Esophagus squamous epithelium (tissue), 5 donors: ENCODE measurements at regions not wholly inside any gene's neighbourhood (a gene's known extent, or its start where the extent isn't known, plus 50 kb on each side); places are given as distances from the start of the nearest gene placed in this dataset.

Experiments used
- DNase-seq: peaks from one replicate; lab custom pipeline; 2025; lab: John Stamatoyannopoulos, UW
- H3K27ac ChIP-seq, 4 donors: fragments of 200-600 bp; sonication (generic); one replicate each; pipeline ENCODE4 v1.5.1; 2016 to 2019; ENCODE audit warnings: mild to moderate bottlenecking in 1 of 4
- H3K27me3 ChIP-seq, 4 donors: fragments of 200-600 bp; sonication (generic); 1 replicate in 3 of 4; 2 replicates in 1 of 4; pipeline versions ENCODE4 v1.5.1 to v1.6.0; 2017 to 2021; ENCODE audit warnings: antibody characterized with exemption in 1 of 4
- H3K36me3 ChIP-seq, 3 donors: fragments of 200-600 bp; sonication (generic); one replicate each; pipeline ENCODE4 v1.5.1; 2016 to 2019
- H3K4me1 ChIP-seq, 3 donors: fragments of 200-600 bp; sonication (generic); one replicate each; pipeline ENCODE4 v1.5.1; 2017 to 2019
- H3K4me3 ChIP-seq, 4 donors: fragments of 200-600 bp; sonication (generic); 1 replicate in 3 of 4; 2 replicates in 1 of 4; pipeline ENCODE4 v1.5.1; 2016 to 2019; ENCODE audit warnings: mild to moderate bottlenecking in 2 of 4, moderate library complexity in 1 of 4
- H3K9me3 ChIP-seq, 3 donors: fragments of 200-600 bp; sonication (generic); one replicate each; pipeline ENCODE4 v1.5.1; 2016 to 2019
- POLR2A ChIP-seq, 4 donors: fragments of 450-650 bp; IDR thresholded peaks; one replicate each; pipeline ENCODE4 v1.6.1; 2017; ENCODE audit warnings: antibody characterized with exemption in 4 of 4, mild to moderate bottlenecking in 4 of 4, moderate library complexity in 3 of 4
- WGBS, 2 donors: methylation state at CpG; one replicate each; pipeline ENCODE4 v1.1.5; 2018; 5-methylcytosine and 5-hydroxymethylcytosine counted together
- intact Hi-C: fragments of 100-400 bp; cut with DNase I; formaldehyde crosslinking; loops from one replicate; pipeline ENCODE4 v1.15.0; 2022
- TF ChIP-seq, protein P1 (sequence below), 6 experiments: fragments of 450-650 bp in 4 of 6; fragments of 200-600 bp in 2 of 6; sonication (generic) in 2 of 6; IDR thresholded peaks; one replicate each; pipeline ENCODE4 v1.5.1; 2016 to 2019; ENCODE audit warnings: antibody characterized with exemption in 6 of 6, mild to moderate bottlenecking in 4 of 6, moderate library complexity in 4 of 6
- donor health status: DM: yes; HTN: yes; CAD: no.

DNA sequence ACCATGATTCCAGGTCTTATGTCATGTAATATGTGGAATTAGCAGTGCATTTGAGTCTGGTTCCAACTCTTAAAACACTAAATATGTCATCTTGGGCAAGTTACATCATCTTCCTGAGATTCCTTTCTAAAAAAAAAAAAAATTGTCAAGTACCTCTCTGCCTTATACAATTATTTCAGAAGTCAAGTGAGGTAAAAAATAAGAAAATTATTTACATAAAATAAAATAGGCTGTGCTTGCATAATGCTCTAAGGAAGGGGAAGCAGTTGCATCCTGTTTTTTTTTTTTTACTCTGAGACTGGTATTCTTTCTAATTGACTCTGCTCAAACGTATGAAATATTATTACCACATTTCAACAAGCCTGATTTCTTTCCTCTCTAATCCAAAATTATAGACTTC lies 55.1 kb upstream of the SEMA3A start:
- Histone ChIP-seq H3K4me1 (no peaks in the 10 kb centered on the region), H3K27ac (peak overlapping the region in 2 of 4 donors; percentile 44 to 45), H3K9me3 (peaks cover 0 to 7% (median 4%) of the 10 kb centered on the region in 3 donors), H3K4me3 (no peak overlapping the region), H3K27me3 (no peaks in the 10 kb centered on the region), H3K36me3 (no peaks in the 10 kb centered on the region)
- intact Hi-C loops: no loop called here
- DNase-seq: no peak
- TF ChIP-seq, protein P1, sequence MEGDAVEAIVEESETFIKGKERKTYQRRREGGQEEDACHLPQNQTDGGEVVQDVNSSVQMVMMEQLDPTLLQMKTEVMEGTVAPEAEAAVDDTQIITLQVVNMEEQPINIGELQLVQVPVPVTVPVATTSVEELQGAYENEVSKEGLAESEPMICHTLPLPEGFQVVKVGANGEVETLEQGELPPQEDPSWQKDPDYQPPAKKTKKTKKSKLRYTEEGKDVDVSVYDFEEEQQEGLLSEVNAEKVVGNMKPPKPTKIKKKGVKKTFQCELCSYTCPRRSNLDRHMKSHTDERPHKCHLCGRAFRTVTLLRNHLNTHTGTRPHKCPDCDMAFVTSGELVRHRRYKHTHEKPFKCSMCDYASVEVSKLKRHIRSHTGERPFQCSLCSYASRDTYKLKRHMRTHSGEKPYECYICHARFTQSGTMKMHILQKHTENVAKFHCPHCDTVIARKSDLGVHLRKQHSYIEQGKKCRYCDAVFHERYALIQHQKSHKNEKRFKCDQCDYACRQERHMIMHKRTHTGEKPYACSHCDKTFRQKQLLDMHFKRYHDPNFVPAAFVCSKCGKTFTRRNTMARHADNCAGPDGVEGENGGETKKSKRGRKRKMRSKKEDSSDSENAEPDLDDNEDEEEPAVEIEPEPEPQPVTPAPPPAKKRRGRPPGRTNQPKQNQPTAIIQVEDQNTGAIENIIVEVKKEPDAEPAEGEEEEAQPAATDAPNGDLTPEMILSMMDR (IDR thresholded peaks at IDR 0.05): no peak
- TF ChIP-seq POLR2A (IDR thresholded peaks at IDR 0.05): no peak
- WGBS, 2 donors: 41 to 46% methylated on average over 1 of the region's 1 CpG

DNA sequence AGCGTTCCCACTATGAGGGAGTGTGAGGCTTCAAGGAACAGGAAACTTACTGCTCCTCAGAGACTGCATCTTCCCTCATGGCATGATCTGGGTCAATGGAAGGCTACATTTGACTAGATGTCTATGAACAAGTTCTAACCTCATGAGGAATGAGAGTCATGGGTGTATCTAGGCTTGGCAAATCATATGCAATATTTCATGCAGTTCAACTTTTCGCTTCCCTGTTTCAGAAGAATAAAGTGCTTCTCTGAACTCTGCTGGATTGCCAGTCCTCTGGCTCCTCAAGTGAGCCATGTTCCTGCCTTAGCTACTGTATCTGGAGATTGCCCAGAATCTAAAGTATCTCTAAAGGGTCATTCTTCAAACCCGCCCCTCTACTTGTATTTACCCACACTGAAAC lies 54.3 kb upstream of the SEMA3A start:
- no peak for TF ChIP-seq POLR2A (IDR thresholded peaks at IDR 0.05)
- TF ChIP-seq, protein P1 (IDR thresholded peaks at IDR 0.05): no peak
- peaks cover 0 to 7% (median 4%) of the 10 kb centered on the region in 3 donors for H3K9me3 ChIP-seq
- peak overlapping the region in 3 of 4 donors; percentile 44 to 56 (median 45) for H3K27ac ChIP-seq
- no peaks in the 10 kb centered on the region for H3K4me1 ChIP-seq
- DNase-seq: no peak
- H3K36me3 ChIP-seq: no peaks in the 10 kb centered on the region
- intact Hi-C loops: no loop called here
- 55 to 74% methylated on average over 3 of the region's 3 CpGs for WGBS, 2 donors
- no peaks in the 10 kb centered on the region for H3K27me3 ChIP-seq
- H3K4me3 ChIP-seq: no peak overlapping the region

DNA sequence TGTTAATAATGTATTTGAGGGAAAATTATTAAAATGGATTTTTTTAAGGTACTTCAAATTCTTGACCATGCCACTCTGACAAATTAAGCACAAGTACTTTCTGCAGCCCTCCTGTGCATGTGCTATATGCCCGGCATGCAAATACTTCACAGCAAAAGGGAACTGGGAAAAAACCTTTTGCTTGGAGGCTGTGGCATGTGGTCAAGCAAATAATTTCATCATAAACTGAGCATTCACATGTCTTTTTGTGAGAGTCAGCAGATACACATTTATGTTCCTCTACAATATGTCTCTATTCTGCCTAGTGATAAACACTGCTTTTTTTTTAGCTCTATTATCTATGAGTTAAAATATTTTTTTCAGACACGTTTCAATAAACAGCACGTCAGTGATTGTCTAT lies 53.7 kb upstream of the SEMA3A start:
- no peak for DNase-seq
- 30 to 46% methylated on average over 3 of the region's 3 CpGs for whole genome bisulfite sequencing, 2 donors
- intact Hi-C loops: no loop called here

DNA sequence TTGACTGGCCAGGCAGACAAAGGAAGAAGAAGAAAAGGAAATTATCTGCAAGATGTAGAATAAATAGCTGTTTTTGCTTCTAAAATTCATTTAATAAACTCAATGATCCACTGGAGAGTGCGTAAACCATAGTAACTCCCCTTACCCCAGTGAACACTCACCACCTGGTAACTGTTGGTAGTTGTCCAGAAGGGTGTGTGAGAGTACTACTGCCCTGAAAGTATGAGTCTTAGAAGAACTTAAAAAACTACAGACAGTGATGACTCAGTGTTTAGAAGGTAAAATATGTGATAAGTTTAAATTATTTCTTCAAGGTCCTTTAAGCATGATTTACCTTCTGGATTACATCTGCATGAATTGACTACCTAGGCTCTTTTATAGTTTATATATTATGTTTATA lies 53.0 kb upstream of the SEMA3A start:
- peaks cover 0 to 7% (median 4%) of the 10 kb centered on the region in 3 donors for H3K9me3 ChIP-seq
- 76 to 81% methylated on average over 1 of the region's 1 CpG for WGBS, 2 donors
- DNase-seq: no peak

More for the DNA sequence above, 53.7 kb upstream of the SEMA3A start:
- H3K4me1 ChIP-seq: no peaks in the 10 kb centered on the region
- H3K9me3 ChIP-seq: peaks cover 0 to 7% (median 4%) of the 10 kb centered on the region in 3 donors
- no peaks in the 10 kb centered on the region for H3K36me3 ChIP-seq
- peak overlapping the region in 3 of 4 donors; percentile 44 to 56 (median 45) for H3K27ac ChIP-seq
- no peaks in the 10 kb centered on the region for H3K27me3 ChIP-seq
- no peak overlapping the region for H3K4me3 ChIP-seq
- TF ChIP-seq POLR2A (IDR thresholded peaks at IDR 0.05): no peak
- TF ChIP-seq, protein P1 (IDR thresholded peaks at IDR 0.05): no peak

DNA sequence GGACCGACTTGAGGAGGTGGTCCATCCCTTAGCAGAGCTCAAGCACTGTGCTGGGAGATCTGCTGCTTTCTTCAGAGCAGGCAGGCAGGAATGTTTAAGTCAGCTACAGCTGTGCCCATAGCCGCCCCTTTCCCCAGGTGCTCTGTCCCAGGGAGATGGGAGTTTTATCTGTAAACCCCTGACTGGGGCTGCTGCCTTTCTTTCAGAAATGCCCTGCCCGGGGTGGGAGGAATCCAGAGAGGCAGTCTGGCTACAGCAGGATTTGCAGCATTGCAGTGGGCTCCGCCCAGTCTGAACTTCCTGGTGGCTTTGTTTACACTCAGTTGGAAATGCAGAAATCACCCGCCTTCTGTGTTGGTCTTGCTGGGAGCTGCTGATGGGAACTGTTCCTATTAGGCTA lies 51.2 kb upstream of the SEMA3A start:
- peak overlapping the region in 1 of 4 donors; percentile 25 for H3K27ac ChIP-seq
- DNase-seq: no peak
- TF ChIP-seq, protein P1 (IDR thresholded peaks at IDR 0.05): no peak
- TF ChIP-seq POLR2A (IDR thresholded peaks at IDR 0.05): no peak

More for the DNA sequence above, 53.0 kb upstream of the SEMA3A start:
- H3K4me1 ChIP-seq: no peaks in the 10 kb centered on the region
- intact Hi-C loops: no loop called here
- no peak overlapping the region for H3K4me3 ChIP-seq
- H3K36me3 ChIP-seq: no peaks in the 10 kb centered on the region
- H3K27me3 ChIP-seq: no peaks in the 10 kb centered on the region
- H3K27ac ChIP-seq: no peak overlapping the region
- TF ChIP-seq POLR2A (IDR thresholded peaks at IDR 0.05): no peak
- TF ChIP-seq, protein P1 (IDR thresholded peaks at IDR 0.05): no peak

More for the DNA sequence above, 51.2 kb upstream of the SEMA3A start:
- no peaks in the 10 kb centered on the region for H3K27me3 ChIP-seq
- intact Hi-C loops: no loop called here
- 58 to 80% methylated on average over 1 to 2 of the region's 5 CpGs for WGBS, 2 donors
- no peaks in the 10 kb centered on the region for H3K36me3 ChIP-seq
- no peaks in the 10 kb centered on the region for H3K4me1 ChIP-seq
- no peak overlapping the region for H3K4me3 ChIP-seq
- peaks cover 0 to 7% (median 4%) of the 10 kb centered on the region in 3 donors for H3K9me3 ChIP-seq
